GM23338 (cell line): ENCODE measurements at regions not wholly inside any gene's neighbourhood (a gene's known extent, or its start where the extent isn't known, plus 50 kb on each side); places are given as distances from the start of the nearest gene placed in this dataset.

ENCODE experiments used
- ATAC-seq: fragments of 200-7000 bp; cut with Tn5 transposase; 3 replicates; pipeline ENCODE4 v1.9.1; 2020
- DNase-seq: peaks from one replicate; pipeline ENCODE4 v3.0.0-alpha.2; 2015; ENCODE audit warnings: low spot score
- H2AFZ ChIP-seq: fragments of 200-600 bp; sonication (generic); 2 replicates; pipeline ENCODE4 v1.8.0; 2016; ENCODE audit warnings: antibody characterized with exemption, mild to moderate bottlenecking, moderate library complexity
- H3F3A ChIP-seq: fragments of 200-600 bp; sonication (generic); replicated peaks from 2 replicates; pipeline ENCODE4 v1.8.0; 2017; ENCODE audit warnings: antibody characterized with exemption, mixed run types, low read depth
- H3K27ac ChIP-seq: fragments of 200-600 bp; sonication (generic); 2 replicates; pipeline ENCODE4 v1.6.1; 2016; ENCODE audit warnings: low read depth
- H3K27me3 ChIP-seq: fragments of 200-600 bp; sonication (generic); 2 replicates; pipeline ENCODE4 v1.8.0; 2016; ENCODE audit warnings: mild to moderate bottlenecking, mixed run types, moderate library complexity; ENCODE audit not compliant: insufficient read depth
- H3K36me3 ChIP-seq: fragments of 200-600 bp; sonication (generic); 2 replicates; pipeline ENCODE4 v1.8.0; 2016; ENCODE audit warnings: mild to moderate bottlenecking; ENCODE audit not compliant: insufficient read depth
- H3K4me1 ChIP-seq: fragments of 200-600 bp; sonication (generic); 2 replicates; pipeline ENCODE4 v1.8.0; 2016; ENCODE audit warnings: mild to moderate bottlenecking, moderate library complexity; ENCODE audit not compliant: insufficient read depth
- H3K4me2 ChIP-seq: fragments of 200-600 bp; sonication (generic); 2 replicates; pipeline ENCODE4 v1.7.1; 2017; ENCODE audit warnings: mixed run types
- H3K4me3 ChIP-seq: fragments of 200-600 bp; sonication (generic); 2 replicates; pipeline ENCODE4 v1.6.1; 2016; ENCODE audit warnings: mixed run types
- H3K79me2 ChIP-seq: fragments of 200-600 bp; sonication (generic); replicated peaks from 2 replicates; pipeline ENCODE4 v1.8.0; 2017; ENCODE audit warnings: mild to moderate bottlenecking; ENCODE audit not compliant: insufficient read depth
- H3K9me2 ChIP-seq: fragments of 200-600 bp; sonication (generic); 2 replicates; pipeline ENCODE4 v1.8.0; 2017; ENCODE audit not compliant: insufficient read depth
- H4K20me1 ChIP-seq: fragments of 200-600 bp; sonication (generic); replicated peaks from 2 replicates; pipeline ENCODE4 v1.8.0; 2017; ENCODE audit warnings: mild to moderate bottlenecking; ENCODE audit not compliant: insufficient read depth
- H3K27ac Mint-ChIP-seq: 2 replicates; pipeline ENCODE4 v1.8.0; 2020; ENCODE audit warnings: inconsistent platforms, mild to moderate bottlenecking, moderate library complexity, mixed read lengths
- H3K27me3 Mint-ChIP-seq: 3 replicates; pipeline ENCODE4 v1.8.0; 2022; ENCODE audit warnings: low read depth, mild to moderate bottlenecking, moderate library complexity, mixed read lengths, inconsistent platforms; ENCODE audit not compliant: insufficient read depth, poor library complexity
- H3K36me3 Mint-ChIP-seq: 3 replicates; pipeline ENCODE4 v1.8.0; 2021; ENCODE audit warnings: low read depth, mild to moderate bottlenecking, inconsistent platforms, moderate library complexity, mixed read lengths
- H3K4me1 Mint-ChIP-seq: 3 replicates; pipeline ENCODE4 v1.8.0; 2020; ENCODE audit warnings: mild to moderate bottlenecking, inconsistent platforms, mixed read lengths
- H3K4me3 Mint-ChIP-seq: 3 replicates; pipeline ENCODE4 v1.8.0; 2021; ENCODE audit warnings: moderate library complexity, mild to moderate bottlenecking, inconsistent platforms, mixed read lengths
- H3K9me3 Mint-ChIP-seq: 3 replicates; pipeline ENCODE4 v1.8.0; 2020; ENCODE audit warnings: moderate library complexity, mild to moderate bottlenecking, inconsistent platforms, mixed read lengths
- ETS1 ChIP-seq: IDR thresholded peaks from 2 replicates; pipeline ENCODE4 v1.6.1; 2016; ENCODE audit warnings: antibody characterized with exemption
- EZH2phosphoT487 ChIP-seq: fragments of 200-600 bp; sonication (generic); IDR thresholded peaks from one replicate; pipeline ENCODE4 v1.8.1; 2018; ENCODE audit warnings: antibody characterized with exemption; ENCODE audit not compliant: unreplicated experiment
- JUNB ChIP-seq: IDR thresholded peaks from one replicate; pipeline ENCODE4 v1.6.1; 2016; ENCODE audit warnings: antibody characterized with exemption; ENCODE audit not compliant: unreplicated experiment
- NANOG ChIP-seq: IDR thresholded peaks from 2 replicates; pipeline ENCODE4 v1.6.1; 2016; ENCODE audit warnings: antibody characterized with exemption, borderline replicate concordance
- POLR2AphosphoS5 ChIP-seq: IDR thresholded peaks from 2 replicates; pipeline ENCODE4 v1.6.1; 2016; ENCODE audit warnings: antibody characterized with exemption, low read depth
- REST ChIP-seq: IDR thresholded peaks from one replicate; pipeline ENCODE4 v1.6.1; 2018; ENCODE audit warnings: antibody characterized with exemption; ENCODE audit not compliant: unreplicated experiment

- no peaks in the 10 kb centered on the region for H3F3A ChIP-seq
- ATAC-seq (no peak), DNase-seq (no peak)
- no peaks in the 10 kb centered on the region for H3K9me2 ChIP-seq
- no peaks in the 10 kb centered on the region for H3K9me3 Mint-ChIP-seq
- no peaks in the 10 kb centered on the region for H4K20me1 ChIP-seq
- peaks cover 15% of the 10 kb centered on the region for H3K4me1 ChIP-seq
- H2AFZ ChIP-seq, result no peak overlapping the region
- H3K27ac ChIP-seq, result no peak overlapping the region
- H3K27ac Mint-ChIP-seq, result no peak overlapping the region
- H3K79me2 ChIP-seq, result no peaks in the 10 kb centered on the region
- H3K4me2 ChIP-seq, result no peak overlapping the region
- peaks cover 4% of the 10 kb centered on the region; the same call in 1 of the 3 replicates for H3K4me1 Mint-ChIP-seq
- no peaks in the 10 kb centered on the region for H3K36me3 Mint-ChIP-seq
- no peaks in the 10 kb centered on the region for H3K36me3 ChIP-seq
- TF ChIP-seq JUNB, result no peak
- TF ChIP-seq REST, result no peak
- TF ChIP-seq POLR2AphosphoS5, result no peak
- no peak overlapping the region for H3K4me3 Mint-ChIP-seq
- H3K27me3 ChIP-seq, result no peaks in the 10 kb centered on the region
- H3K4me3 ChIP-seq, result no peak overlapping the region
- H3K27me3 Mint-ChIP-seq, result peaks cover 2% of the 10 kb centered on the region
Observed at GRCh38 chr16:79912592-79913310, 312.2 kb upstream of the MAF start.

GRCh38 chr16:79911660-79912059 is 311.1 kb upstream of the MAF start:
- H3K27ac Mint-ChIP-seq, result no peak overlapping the region
- Histone ChIP-seq H3K79me2 (no peaks in the 10 kb centered on the region), H3K27me3 (no peaks in the 10 kb centered on the region), H3F3A (no peaks in the 10 kb centered on the region), H3K4me3 (no peak overlapping the region), H3K4me1 (peaks cover 15% of the 10 kb centered on the region), H3K9me2 (no peaks in the 10 kb centered on the region), H3K36me3 (no peaks in the 10 kb centered on the region), H4K20me1 (no peaks in the 10 kb centered on the region), H3K27ac (no peak overlapping the region), H3K4me2 (no peak overlapping the region), H2AFZ (no peak overlapping the region)
- ATAC-seq (no peak), DNase-seq (no peak)
- peaks cover 4% of the 10 kb centered on the region; the same call in 1 of the 3 replicates for H3K4me1 Mint-ChIP-seq
- no peaks in the 10 kb centered on the region for H3K36me3 Mint-ChIP-seq
- H3K27me3 Mint-ChIP-seq, result peaks cover 2% of the 10 kb centered on the region
- no peaks in the 10 kb centered on the region for H3K9me3 Mint-ChIP-seq
- no peak overlapping the region for H3K4me3 Mint-ChIP-seq
- TF ChIP-seq EZH2phosphoT487 (no peak), ETS1 (no peak), NANOG (no peak)
